CD1c-positive myeloid dendritic cell (primary cell): ENCODE measurements at regions not wholly inside any gene's neighbourhood (a gene's known extent, or its start where the extent isn't known, plus 50 kb on each side); places are given as distances from the start of the nearest gene placed in this dataset.
A peak's percentile ranks its signal among the peaks of the same experiment; 100 is the strongest.
"Not testable (repeated sequence)": the region's sequence is repeated elsewhere in the genome, so short reads cannot be mapped to it uniquely, and the experiment has no call there.

ENCODE experiments used
- DNase-seq: peaks from one replicate; pipeline ENCODE4 v3.0.0-alpha.2; 2016; ENCODE audit errors: extremely low spot score

DNA sequence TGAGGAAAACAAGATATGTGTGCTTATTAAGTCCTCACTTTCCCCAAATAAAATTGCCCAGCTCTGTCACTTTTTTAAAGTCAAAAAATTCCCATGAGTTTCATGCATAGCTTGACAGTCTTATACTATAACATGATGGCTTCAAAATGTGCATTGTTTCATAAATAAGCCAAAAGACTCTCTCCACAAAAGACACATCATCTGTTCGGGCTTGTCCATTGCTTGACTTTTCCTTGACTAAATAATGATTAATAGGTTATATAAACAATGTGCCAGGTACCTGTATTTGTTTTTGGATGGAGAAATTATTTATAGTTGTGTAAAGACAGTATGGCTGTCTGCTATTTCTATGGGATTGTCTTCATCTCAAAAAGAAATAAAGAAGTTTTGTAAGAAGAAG is 329.2 kb upstream of the KLF3 start:
- DNase-seq, result no peak

DNA sequence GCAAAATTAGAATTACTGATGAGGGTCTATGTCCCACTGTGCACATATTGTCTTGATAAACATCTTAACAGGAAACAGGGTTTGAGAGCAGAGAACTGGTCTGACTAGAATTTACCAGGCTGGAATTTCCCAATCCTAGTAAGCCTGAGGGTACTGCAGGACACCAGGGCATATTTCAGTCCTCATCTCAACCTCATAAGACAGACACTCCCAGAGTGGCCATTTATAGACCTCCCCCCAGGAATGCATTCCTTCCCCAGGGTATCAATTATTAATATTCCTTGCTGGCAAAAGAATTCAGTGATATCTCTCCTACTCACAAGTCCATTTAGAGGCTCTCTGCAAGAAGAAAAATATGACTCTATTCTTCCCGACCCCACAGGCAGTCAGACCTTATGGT is 325.1 kb upstream of the KLF3 start:
- not testable (repeated sequence) for DNase-seq

DNA sequence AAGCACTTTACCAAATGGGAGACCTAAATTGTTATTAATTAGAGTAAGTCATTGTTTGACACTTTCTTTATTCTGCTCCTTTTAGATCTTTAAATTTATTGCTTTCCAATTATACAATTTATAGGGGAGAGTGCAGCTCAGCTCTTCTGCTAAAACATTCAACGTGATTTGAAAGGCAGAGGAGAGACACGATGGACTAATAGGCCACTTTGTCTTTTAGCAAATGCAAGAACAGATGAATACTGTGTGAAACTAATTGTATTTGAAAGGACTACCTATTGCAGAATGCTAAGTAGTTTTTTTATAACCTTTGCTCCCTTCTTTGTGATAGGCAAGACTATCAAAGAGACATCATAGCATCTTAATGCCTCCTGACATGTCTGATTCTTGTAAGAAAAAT is 320.4 kb upstream of the KLF3 start:
- no peak for DNase-seq

DNA sequence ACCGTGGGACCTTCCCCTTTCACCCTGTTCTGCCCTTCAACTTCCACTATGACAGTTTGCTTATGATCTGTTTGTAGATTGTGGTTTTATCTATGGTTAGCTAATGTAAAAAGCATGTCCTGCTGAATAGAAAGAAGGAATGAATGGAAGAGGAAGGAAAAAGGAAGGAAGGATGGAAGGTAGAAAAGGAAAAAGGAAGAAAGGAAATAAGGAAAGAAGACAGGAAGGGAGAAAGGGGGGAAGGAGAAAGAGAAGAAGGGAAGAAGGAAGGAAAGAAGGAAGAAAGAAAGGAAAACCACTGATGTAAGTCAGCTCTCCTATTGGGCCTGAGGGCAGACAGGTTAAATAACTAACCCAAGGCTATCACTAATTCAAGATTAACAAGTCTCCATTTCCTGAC is 319.1 kb upstream of the KLF3 start:
- DNase-seq, result no peak

DNA sequence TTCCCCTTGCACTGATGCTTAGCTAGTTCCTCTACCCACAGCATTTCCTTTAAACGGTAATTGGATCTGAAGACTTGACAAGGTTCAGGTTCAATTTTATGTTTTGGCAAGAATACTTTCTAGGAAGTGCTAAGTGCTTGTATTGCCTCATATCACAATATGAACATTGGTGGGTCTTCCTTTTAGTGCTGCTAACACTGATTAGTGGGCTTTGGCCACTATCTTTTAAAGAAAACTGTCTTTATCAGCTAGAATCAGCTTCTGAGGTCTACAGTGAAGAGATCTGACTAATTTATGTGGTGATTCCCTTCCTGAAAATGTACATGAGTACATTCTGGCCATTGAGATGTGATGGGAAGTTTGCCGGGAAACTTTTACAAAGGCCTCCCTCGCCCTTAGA is 316.7 kb upstream of the KLF3 start:
- DNase-seq, result no peak

DNA sequence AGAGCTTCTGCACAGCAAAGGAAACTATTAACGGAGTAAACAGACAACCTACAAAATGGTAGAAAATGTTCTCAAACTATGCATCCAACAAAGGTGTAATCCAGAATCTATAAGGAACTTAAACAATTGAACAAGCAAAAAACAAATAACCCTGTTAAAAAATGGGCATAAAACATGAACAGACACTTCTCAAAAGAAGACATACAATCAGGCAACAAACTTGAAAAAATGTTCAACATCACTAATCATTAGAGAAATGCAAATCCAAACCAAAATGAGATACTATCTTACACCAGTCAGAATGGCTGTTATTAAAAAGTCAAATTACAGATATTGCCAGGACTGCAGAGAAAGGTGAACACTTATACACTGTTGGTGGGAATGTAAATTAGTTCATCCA is 309.6 kb upstream of the KLF3 start:
- no peak for DNase-seq

DNA sequence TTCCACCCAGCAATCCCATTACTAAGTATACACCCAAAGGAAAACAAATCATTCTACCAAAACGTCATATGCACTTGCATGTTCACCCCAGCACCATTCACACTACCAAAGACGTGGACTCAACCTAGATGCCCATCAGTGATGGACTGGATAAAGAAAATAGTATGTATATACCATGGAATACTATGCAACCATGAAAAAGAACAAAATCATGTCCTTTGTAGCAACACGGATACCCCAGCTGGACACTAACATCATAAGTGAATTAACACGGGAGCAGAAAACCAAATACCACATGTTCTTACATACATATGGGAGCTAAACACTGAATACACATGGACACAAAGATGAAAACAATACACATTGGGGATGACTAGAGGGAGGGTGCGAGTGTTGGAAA is 309.1 kb upstream of the KLF3 start:
- DNase-seq, result no peak

DNA sequence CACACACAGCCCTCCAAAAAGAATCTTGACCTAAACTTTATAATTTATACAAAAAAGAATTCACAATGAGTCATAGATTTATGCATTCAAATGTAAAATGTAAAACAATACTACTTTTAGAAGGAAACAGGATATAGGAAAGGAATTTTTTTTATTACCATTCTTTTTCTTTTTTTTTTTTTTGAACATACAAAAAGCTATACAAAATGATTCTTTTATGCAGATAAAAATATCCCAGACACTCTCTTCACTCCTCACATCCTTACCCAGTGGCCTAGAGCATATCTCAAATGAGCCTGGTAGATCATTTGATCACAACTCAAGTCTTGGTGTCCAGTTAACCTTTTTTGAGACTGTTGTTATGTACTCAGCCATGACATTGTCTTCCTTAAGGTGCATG is 307.3 kb upstream of the KLF3 start:
- no peak for DNase-seq

DNA sequence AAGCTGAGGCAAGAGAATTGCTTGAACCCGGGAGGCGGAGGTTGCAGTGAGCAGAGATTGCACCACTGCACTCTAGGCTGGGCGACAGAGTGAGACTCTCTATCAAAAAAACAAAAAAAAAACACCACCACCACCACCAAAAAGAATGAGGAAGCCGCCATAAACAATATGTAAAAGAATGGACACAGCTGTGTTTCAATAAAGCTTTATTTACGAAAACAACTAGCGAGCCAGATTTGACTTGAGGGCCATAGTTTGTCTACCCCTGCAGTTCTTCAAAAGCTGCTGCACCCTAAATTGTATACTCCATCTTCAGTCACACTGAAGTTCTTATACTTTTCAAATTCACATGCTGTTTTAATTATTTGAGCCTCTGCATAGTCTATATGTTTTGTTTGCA is 306.5 kb upstream of the KLF3 start:
- no peak for DNase-seq

DNA sequence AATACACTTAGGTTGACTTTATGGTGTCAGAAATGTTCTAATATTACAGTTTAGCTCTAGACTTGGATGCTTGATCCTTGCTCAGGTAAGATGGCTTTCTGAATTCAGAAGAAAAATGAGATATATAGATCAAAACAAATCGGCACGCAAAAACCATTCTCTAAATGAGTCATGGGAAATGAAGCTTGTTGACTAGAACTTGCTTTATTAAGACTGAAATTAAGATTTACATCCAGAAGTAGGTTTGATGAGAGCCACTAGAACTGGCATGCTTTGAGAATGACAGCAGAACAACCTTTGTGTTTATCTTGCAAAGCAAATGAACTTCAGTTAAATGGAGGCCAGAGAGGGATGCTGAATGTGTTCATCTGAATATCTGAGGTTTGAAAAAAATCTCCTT is 304.9 kb upstream of the KLF3 start:
- no peak for DNase-seq

DNA sequence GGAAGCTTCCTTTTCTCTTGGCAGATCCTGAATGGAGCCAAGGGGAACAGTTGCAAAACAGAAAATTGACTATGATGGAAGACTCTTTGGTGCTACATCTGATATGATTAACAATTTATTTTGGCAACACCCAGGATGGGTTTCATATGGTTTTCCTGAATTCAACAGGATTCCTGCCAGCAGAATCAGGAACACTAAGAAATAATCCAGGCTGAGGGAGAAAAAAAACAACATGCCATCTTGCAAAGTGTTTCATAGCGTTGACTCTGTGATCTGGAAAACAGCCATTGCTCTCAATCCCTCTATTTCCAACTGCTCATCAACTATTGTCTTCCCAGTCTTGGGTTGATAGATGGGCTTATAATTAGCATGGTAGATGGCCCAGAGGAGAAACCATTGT is 303.8 kb upstream of the KLF3 start:
- DNase-seq, result no peak

DNA sequence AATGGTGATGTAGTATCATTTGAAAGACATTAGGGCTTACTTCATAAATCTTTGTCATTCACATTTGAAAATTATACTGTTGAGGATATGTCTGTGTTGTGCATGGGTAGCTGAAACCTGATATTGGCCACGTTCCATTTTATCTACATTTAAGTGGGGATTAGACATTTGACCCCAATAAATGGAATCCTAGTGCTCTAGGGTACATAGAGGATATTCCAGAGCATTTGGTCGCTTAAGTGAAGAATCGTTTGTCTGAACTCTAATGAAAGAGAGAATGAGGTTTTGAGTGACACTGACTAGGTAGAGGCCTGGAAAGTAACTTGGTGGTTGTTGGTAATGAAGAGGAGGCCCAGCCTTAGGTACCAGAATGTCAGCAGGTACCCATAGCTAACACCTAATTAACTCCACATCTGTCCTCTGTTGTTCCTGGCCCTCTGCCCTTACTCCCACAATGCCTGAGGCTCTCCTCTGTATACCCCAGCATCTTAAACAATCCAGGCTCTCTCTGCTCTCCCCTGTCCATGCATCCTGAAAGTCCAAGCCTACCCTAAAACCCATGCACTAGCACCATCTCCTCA is 299.5 kb upstream of the KLF3 start:
- DNase-seq, result no peak

DNA sequence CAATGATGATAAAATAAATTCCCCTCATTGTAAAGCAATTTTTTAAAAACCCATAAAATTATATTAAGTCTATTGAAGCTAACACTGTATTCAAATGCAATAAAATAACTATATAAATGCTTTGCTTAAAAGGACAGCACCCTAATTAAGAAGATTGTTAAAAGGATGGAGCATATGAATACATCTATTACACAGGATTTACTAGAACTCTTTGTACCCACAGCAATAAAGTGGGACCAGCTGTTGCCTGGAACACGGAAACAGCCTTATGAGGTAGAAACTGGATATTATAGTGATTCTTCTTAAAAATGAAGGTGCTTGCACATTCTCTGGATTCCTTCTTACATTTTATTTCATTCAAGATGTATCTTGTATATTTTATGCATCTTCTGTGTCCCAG is 298.7 kb upstream of the KLF3 start:
- no peak for DNase-seq

DNA sequence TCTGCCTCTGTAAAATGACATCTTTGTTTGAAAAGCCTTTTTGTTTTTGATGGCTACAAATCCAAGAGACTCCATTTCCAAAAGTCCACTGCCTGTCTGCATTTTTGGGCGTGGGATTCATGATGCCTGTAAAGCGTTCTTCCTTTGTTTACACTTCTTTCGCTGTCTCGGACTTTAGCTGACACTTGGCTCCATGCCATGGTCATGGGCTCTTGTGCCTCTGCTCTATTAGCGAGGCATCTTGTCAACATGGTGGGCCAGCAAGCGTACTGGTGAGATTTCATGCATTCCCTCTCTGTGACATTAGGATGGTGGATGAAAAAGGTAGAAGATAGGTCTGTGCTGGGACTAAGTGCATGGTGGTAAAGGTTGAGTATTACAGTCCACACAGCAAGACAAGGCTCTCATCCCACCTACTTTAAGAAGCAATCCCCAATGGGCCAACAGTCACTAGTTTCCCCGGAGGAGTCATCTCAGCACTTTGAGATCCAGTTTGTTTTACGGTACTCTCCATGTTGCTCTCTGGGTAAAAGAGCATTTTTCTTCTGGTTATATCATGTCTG is 298.2 kb upstream of the KLF3 start:
- no peak for DNase-seq

DNA sequence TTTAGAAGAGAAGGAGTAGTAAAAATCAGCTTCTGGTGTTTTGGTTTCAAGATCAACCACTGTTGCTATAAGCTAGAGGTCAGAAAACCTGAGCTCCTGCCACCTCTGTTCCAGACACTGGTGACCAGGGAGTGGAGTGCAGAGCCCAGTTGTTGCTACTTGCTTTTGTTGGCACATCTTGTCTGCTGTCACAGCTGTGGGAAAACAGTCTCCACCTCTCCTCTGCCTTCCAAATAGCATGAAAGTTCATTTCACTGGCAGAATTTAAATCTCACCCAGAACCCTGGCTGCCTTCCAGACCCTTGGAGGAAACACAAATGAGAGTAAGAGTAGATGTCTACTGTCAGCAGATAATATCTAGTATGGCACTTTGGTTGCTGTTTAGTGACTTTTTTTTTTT is 297.5 kb upstream of the KLF3 start:
- DNase-seq, result no peak

DNA sequence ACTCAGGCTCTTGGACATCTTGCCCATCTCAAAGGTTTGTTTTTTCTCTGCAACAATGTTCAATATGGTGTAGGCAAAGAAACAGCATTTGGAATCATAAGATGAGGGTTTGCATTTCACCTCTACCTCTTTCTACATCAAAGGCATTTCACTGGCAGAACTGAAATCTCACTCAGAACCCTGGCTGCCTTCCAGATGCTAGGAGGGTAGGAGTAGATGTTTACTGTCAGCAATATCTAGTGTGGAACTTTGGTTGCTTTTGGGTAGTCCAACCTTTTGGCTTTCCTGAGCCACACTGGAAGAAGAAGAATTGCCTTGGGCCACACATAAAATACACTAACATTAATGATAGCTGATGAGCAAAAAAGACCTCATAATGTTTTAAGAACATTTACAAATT is 297.0 kb upstream of the KLF3 start:
- no peak for DNase-seq

DNA sequence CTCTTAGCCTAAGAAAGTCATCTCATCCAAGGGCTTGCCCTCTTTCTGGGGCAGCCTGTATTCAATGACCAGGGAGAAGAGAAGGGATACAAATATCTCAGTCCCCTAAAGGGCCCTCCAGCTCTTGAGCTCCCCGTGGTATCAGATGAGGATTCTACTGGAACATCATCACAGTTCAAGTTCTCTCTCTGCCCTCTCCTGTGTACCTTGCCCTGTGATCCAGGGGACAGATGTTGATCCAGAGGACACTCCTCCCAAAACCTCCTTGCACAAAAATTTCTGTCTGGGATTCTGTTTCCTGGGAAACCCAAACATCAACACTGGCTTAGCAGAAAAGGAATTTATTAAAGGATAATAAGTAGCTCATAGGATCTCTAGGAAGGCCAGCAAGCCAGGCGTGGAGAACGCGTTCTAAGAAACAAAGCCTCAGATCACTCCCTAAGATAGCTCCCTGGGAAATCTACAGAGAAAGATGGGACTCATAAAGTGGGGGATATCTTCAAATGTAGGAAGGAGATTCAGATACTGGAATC is 296.3 kb upstream of the KLF3 start:
- DNase-seq, result no peak

DNA sequence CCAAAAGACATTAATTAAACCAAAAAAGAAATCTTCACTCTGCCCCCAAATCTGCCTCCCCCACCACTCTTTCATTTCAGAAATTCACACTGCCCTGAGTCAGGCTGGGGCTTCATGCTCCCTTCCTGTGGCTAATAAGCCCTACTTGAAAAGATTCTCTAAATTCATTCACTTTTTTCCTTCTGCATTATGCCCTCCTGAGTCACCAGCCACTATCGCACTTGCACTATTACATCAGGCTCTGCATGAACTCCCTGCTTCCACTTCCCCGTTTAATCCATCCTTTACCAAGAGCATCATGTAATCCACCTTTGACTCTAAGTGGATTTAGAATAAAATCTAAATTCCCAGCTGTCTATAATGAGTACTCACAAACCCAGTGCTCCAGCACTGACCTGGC is 295.4 kb upstream of the KLF3 start:
- DNase-seq, result peak; percentile 32

DNA sequence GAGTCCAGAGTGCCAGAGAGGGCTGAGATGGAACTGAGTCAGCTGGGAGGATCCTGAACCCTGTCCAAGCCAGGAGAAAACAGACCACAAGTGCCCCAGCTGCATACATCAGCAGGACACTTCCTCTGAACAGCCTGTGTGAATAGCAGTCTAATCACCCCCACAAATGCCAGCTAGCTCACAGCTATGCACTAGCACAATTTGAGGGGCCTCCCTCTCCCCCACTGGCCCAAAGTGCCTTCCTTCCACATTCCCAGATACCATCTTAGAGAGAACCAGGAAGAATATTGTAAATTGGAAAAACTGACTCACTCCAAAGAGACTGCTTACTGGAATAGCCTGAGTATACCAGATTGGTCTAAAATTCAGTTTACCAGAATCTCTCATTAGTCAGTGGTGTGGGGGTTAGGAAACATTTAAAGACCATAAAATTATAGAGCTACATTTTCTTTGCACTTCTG is 292.6 kb upstream of the KLF3 start:
- DNase-seq, result no peak

DNA sequence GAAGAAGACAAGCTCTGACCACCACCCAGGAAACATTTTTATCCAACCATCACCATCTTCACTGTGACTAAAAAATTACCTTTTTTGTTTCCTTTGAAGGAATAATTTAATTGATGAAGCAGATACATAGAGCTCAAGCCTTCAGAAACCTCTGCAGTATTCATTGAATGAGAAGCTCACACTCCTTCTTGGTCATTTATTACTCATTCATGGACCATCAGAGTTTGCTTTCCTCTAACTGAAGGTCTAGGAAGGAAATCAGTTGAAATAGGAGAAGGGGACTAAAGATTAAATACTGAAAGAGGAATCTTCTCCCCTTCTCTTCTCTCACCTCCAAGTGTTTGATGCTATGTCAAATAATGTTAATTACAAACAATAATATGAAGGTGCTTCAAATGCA is 290.6 kb upstream of the KLF3 start:
- DNase-seq, result no peak

DNA sequence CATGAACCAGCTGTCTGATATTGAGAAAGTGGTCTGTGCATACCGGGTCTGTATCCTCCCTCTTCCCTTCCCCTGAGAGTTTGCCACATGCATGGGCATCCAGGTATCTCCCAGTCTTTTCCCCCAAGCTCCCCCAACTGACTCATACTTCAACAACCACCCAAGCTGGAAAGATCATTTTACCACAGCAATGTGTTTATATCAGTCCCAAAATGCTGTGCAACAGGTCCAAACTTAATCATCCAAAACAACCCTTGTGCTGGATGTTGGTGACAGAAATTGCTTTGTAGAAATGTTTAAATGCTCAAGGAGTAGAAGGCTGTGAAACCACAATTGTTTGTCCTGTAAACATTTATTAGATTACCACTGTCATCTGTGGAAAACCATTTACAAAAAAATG is 286.8 kb upstream of the KLF3 start:
- no peak for DNase-seq

DNA sequence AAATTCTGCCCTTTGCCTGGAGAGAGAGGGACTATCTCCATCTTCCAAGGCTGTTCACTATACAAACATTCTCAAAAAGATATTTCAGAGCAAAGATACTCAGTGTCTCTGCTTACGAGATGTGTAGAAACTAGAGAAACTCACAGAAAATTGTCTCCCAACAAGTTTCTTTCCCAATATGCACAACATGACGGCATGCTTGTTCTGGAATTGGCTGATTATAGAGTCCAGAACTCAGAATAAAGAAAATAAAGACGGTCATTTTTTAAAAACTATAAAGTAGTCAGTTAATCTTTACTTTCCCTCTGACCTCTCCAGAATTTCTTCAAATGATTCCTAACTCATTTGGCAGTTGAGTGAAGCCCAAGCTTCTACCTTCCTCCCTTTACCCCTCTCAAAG is 285.5 kb upstream of the KLF3 start:
- no peak for DNase-seq

DNA sequence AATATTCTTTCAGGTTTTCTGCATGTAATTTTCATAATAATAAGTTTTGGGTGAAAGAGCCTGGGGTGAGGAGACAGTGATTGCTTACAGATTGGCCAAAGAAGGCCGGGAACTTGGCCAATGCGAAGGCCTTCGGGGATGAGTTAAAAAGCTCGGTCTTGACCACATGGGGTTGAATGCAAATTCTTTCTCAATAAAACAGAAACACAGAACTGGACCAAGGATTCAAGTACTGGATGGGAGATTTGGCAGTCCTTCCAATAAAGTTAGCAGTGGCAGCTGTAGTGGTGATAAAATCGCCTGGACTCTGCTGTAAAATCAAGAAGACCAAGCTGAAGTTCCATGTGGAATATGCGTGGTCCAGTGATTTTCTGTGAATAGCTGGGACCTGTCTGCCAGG is 282.2 kb upstream of the KLF3 start:
- DNase-seq, result no peak

DNA sequence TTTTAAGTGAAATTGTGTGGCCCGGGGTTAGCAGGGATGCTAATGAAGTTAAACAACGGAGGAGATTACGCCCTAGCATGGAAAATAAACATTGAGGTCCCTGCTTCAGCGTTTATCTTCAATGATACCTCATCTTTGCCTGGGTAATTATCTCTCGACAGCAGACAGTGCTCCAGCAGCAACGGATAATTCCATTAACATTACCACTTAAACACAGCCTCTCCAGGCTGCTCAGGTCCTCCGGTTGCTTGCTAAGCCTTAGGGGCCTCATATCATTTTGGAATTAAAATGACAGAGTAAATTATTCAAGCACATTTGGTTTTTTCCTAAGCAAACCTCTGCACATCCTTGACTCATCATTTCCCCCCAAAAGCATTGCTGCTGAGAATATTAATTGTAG is 281.5 kb upstream of the KLF3 start:
- no peak for DNase-seq
